Astrocyte (in vitro differentiated cells and primary cell): ENCODE measurements at regions not wholly inside any gene's neighbourhood (a gene's known extent, or its start where the extent isn't known, plus 50 kb on each side); places are given as distances from the start of the nearest gene placed in this dataset.

ENCODE experiments used
- CTCF ChIP-seq: IDR thresholded peaks from 2 replicates; pipeline ENCODE4 v1.5.1; 2011; ENCODE audit warnings: low read depth, mild to moderate bottlenecking, inconsistent platforms, low read length, moderate library complexity; ENCODE audit not compliant: insufficient read depth
- EZH2 ChIP-seq: IDR thresholded peaks from 2 replicates; pipeline ENCODE4 v1.6.1; 2012; ENCODE audit warnings: mild to moderate bottlenecking, low read length, inconsistent platforms; ENCODE audit not compliant: insufficient read depth

- no peak for TF ChIP-seq CTCF
- no peak for TF ChIP-seq EZH2
Measured at GRCh38 chr9:115575147-115575546, 457.2 kb upstream of the TNC start.
